Medulla oblongata (tissue), 1 donor: ENCODE measurements at regions not wholly inside any gene's neighbourhood (a gene's known extent, or its start where the extent isn't known, plus 50 kb on each side); places are given as distances from the start of the nearest gene placed in this dataset.

Experiments
- DNase-seq: peaks from one replicate; pipeline ENCODE4 v3.0.0-alpha.2; 2015; ENCODE audit errors: extremely low spot score

GRCh38 chr7:19869979-19870378 is 96.6 kb upstream of the TMEM196 start:
- no peak for DNase-seq

- no peak for DNase-seq
Measured at GRCh38 chr7:19853261-19853832, 79.9 kb upstream of the TMEM196 start.

GRCh38 chr7:19852192-19852591 is 78.8 kb upstream of the TMEM196 start:
- DNase-seq: no peak

- no peak for DNase-seq
Measured at GRCh38 chr7:19851504-19851903, 78.1 kb upstream of the TMEM196 start.

GRCh38 chr7:19834566-19834965 is 61.1 kb upstream of the TMEM196 start:
- no peak for DNase-seq

- DNase-seq: no peak
Measured at GRCh38 chr7:19830604-19831003, 57.2 kb upstream of the TMEM196 start.
